GM19397 (cell line): ENCODE measurements at regions not wholly inside any gene's neighbourhood (a gene's known extent, or its start where the extent isn't known, plus 50 kb on each side); places are given as distances from the start of the nearest gene placed in this dataset.
"Not testable (repeated sequence)": the region's sequence is repeated elsewhere in the genome, so short reads cannot be mapped to it uniquely, and the experiment has no call there.

Experiments used
- ATAC-seq: cut with Tn5 transposase; IDR thresholded peaks from one replicate; pipeline ENCODE4 v1.9.1; 2021; ENCODE audit warnings: mild to moderate bottlenecking, moderate library complexity; ENCODE audit not compliant: unreplicated experiment

- no peak for ATAC-seq
These were observed 296.6 kb upstream of the PRICKLE1 start for GRCh38 chr12:42886160-42886559.

GRCh38 chr12:42885677-42886076 is 296.1 kb upstream of the PRICKLE1 start:
- ATAC-seq = no peak

GRCh38 chr12:42884116-42884515 is 294.6 kb upstream of the PRICKLE1 start:
- ATAC-seq = no peak

GRCh38 chr12:42873401-42873800 is 283.9 kb upstream of the PRICKLE1 start:
- ATAC-seq = no peak

- ATAC-seq = no peak
These were observed 282.3 kb upstream of the PRICKLE1 start for GRCh38 chr12:42871816-42872215.

DNA sequence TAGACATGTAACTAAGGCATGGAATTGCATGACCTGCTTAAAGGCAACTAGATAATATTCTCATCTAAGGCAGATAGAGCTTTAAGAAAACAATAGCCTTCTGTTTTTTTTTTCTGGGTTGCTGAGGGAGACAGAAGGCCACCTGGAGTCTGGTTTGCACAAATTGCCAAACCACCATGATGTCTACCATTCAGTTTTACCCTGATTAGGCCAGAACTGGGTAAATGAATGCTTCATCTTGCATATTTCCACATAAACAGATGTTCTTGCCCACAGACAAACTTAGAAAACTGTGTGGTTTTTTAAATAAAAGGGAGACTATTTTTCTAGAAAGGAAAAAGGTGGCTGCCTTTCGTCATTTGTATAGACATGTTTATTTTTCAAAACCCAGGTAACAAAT is 278.7 kb upstream of the PRICKLE1 start:
- ATAC-seq = no peak

- ATAC-seq = no peak
These were observed 275.7 kb upstream of the PRICKLE1 start for GRCh38 chr12:42865282-42865681.

GRCh38 chr12:42862055-42862454 is 272.5 kb upstream of the PRICKLE1 start:
- no peak for ATAC-seq

GRCh38 chr12:42860331-42860730 is 270.8 kb upstream of the PRICKLE1 start:
- ATAC-seq = not testable (repeated sequence)

DNA sequence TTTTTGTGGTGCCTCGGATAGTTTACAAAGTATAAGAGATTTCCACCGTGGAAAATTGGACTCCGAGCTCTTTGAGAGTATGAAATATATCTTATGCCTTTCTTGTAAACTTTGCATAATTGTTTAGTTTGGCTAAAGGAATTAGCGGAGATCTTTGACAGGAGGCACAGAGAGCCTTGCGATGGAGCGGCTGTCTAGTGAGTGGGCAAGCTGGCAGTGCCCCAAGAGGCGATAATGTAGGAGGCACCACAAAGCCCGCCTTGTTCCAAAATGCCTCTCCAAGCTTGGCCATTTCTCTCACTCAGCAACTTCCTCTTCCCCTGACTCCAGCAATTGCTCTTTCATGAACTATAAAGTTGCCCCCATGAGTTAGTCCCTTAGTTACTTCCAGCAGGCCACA is 270.1 kb upstream of the PRICKLE1 start:
- no peak for ATAC-seq

- no peak for ATAC-seq
These were observed 267.6 kb upstream of the PRICKLE1 start for GRCh38 chr12:42857106-42857505.

DNA sequence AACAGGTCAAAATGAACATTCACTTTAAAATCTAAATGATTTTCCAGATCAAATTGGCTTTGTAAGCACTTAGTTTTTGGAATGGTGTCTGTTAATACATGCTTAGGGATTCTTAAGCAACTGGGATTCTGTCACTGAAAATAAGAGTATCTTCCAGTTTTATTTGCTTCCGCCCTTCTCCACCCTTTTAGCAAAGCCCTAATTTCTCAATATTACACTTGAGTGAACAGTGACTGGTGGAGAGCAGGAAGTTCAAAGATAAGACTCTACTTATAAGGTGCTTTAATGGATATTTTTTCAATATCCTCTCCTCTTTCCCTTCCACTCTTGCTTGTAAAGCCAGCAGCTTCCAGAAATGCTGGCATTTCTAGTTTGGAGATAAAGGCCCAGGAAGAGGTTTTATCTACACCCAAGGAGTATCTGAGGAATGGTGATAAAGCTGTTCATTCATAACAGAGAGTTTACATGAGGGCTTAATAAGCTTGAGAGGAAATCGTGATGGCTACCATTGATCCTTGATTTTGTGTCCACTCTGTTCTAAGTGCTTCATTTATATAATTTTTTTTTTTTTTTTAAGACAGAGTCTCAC is 265.9 kb upstream of the PRICKLE1 start:
- ATAC-seq = no peak

GRCh38 chr12:42854826-42855225 is 265.3 kb upstream of the PRICKLE1 start:
- no peak for ATAC-seq

GRCh38 chr12:42854208-42854607 is 264.7 kb upstream of the PRICKLE1 start:
- no peak for ATAC-seq

DNA sequence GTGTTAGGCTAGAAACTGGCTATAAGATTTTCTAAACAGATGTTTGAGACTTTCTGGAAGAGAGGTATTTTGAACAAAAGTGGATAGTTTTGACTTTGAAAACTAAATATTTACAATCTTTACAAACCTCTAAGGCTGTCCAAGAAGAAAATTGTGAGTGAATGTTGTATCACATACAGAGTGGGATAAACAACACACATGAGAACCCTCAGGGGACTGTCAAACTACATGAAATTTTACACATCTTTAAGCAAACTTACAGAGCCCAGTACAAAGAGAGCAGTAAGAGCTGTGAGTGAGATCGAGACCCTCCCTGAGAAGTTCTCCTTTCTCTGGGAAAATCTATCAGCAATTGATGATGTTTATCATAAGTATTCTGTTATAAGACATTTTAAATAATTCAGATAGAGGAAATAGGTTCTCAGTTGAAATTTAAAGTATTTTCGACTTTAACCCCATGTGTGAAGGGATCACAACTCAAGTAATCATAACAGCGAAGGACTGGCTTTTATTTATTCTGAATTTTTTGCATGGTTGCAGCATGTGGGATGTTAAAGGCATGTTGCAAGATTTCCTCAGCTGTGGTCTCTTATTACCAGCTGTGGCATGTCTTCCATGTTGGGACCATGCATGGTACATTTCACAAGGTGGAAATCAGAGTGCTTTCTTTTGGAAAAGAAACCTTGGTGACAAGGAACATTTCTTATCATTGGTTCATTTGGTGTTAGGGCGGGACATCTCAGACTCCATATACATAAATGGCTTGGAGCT is 264.0 kb upstream of the PRICKLE1 start:
- ATAC-seq = no peak

GRCh38 chr12:42846782-42847181 is 257.2 kb upstream of the PRICKLE1 start:
- no peak for ATAC-seq

DNA sequence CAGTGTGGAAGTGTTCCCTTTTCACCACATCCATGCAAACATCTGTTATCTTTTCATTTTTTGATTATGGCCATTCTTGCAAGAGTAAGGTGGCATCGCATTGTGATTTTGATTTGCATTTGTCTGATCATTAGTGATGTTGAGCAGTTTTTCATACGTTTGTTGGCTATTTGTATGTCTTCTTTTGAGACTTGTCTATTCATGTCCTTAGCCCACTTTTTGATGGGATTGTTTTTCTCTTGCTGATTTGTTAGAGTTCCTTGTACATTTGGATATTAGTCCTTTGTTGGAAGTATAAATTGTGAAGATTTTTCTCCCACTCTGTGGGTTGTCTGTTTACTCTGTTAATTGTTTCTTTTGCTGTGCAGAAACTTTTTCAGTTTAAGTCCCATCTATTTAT is 244.5 kb upstream of the PRICKLE1 start:
- ATAC-seq = no peak

DNA sequence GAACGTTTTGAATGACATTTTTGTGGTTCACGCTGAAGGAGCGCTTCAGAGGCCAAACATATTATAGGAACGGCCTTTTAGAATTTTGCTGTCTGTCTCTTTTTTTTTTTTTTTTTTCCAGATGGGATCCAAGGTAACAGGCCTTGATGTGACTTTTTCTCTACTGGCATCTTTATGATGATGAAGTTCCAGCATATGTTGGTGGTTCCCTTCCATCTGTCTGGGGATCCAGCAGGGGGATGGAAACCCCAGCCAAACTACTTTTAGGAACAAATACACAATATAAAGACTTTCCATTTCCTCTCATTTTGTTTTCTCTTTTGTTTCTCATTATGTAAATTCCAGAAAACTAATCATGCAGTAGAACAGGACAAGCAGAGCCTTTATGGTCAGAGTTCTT is 239.3 kb upstream of the PRICKLE1 start:
- no peak for ATAC-seq

GRCh38 chr12:42824327-42824726 is 234.8 kb upstream of the PRICKLE1 start:
- no peak for ATAC-seq

GRCh38 chr12:42823679-42824078 is 234.1 kb upstream of the PRICKLE1 start:
- ATAC-seq = no peak

GRCh38 chr12:42819846-42820245 is 230.3 kb upstream of the PRICKLE1 start:
- no peak for ATAC-seq

GRCh38 chr12:42815068-42815467 is 225.5 kb upstream of the PRICKLE1 start:
- ATAC-seq = no peak

DNA sequence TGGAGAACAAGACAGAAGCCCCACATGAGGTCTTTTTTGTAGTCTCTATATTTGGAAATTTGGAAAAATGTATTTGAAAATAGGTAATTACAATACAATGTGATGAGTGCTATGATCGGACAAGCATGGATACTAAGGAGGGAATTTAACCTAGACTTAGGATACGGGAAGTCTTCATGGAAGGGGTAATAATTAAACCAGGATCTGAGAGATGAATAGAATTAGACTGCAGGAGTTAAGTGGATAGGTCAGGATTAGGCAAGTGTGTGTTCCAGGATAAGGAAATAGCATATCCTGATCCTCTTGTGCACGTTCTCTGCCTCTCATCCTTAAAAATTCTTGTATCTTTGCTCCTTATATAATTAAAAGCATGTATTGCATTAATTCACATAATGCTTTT is 223.3 kb upstream of the PRICKLE1 start:
- no peak for ATAC-seq
